Amniotic stem cell (primary cell): ENCODE measurements at regions not wholly inside any gene's neighbourhood (a gene's known extent, or its start where the extent isn't known, plus 50 kb on each side); places are given as distances from the start of the nearest gene placed in this dataset.
"Not testable (repeated sequence)": the region's sequence is repeated elsewhere in the genome, so short reads cannot be mapped to it uniquely, and the experiment has no call there.

Experiments
- DNase-seq: peaks from one replicate; lab custom pipeline; 2025; lab: John Stamatoyannopoulos, UW

DNA sequence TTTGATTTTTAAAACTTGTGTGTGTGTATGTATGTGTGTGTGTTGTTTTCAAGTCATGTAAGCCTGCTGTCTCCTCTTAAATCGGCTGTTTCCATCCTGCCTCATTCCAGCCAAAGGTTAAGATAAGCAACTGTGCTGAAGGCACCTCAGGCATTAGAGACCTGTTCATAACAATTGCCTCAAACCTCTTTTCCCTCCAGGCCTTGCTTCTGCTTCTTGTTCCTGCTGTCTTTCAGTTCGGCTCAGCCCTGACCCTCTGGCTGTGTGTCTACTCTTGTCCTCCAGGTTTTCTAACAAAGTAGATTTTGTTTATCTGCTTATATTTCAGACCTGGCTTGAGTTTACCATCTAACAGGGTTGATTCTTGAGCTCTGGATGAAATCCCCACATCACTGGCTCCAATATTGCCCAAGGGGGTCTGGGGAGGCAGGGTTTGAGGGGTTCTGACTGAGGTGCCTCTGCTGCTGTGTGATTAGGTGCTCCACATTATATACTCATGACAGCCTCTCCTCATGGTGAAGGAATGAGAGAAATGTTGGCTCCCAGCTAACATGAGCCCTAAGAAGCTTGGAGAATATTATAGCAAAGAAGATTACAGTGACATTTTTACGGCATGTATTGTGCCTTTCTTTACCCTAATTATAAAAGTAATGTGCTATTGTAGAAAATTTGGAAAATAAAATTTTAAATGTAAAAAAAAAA lies 229.7 kb upstream of the PIK3R1 start:
- no peak for DNase-seq

DNA sequence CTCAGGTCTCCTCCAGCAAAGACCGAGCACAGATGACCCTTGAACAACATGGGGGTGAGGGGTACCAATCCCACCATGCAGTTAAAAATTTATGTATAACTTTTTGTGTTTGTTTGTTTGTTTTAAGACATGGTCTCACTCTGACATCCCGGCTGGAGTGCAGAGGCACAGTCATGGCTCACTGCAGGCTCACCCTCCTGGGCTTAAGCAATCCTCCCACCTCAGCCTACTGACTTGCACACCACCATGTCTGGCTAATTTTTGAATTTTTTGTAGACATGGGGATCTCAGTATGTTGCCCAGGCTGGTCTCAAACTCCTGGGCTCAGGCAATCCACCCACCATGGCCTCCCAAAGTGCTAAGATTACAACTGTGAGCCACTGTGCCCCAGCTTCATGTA lies 231.0 kb upstream of the PIK3R1 start:
- no peak for DNase-seq

DNA sequence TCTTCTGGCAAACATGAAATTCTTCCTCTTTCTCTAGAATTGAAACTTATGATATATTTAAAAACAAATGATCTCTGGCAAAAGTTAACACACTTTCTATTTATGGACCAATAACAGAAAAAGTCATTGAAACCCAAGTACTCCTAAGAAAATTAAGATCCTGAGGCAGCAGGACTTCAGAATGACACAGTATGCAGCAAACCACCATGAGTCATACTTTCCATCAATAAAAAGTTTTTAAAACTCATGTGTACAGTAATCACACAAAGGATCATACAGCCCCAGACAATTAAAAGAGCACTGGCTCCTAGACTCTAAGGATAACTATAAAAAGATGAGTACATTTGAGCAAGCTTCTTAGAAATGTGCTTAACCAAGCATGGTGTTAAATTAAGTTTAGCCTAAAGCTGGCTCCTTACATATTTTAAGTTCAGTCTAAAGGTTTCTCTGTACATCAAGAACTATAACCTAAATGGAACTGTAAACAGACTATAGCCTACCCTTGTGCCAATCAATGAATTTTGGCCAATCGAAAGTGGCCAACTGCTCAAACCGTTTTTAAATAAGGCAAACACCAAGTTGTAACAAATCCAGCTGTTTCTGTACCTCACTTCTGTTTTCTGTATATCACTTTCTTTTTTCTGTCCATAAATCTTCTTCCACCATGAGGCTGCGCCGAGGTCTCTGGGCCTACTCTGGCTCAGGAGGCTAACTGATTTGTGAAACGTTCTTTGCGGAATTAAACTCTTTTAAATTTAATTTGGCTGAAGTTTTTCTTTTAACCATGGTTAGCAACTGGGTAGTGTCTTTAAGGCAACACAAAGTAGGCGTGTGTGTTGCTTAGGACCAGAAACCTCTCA lies 232.1 kb upstream of the PIK3R1 start:
- peak; percentile 33 for DNase-seq

DNA sequence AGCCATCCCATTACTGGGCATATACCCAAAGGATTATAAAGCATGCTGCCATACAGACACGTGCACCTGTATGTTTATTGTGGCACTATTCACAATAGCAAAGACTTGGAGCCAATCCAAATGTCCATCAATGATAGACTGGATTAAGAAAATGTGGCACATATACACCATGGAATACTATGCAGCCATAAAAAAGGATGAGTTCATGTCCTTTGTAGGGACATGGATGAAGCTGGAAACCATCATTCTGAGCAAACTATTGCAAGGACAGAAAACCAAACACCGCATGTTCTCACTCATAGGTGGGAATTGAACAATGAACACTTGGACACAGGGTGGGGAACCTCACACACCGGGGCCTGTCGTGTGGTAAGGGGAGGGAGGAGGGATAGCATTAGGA lies 233.4 kb upstream of the PIK3R1 start:
- not testable (repeated sequence) for DNase-seq

DNA sequence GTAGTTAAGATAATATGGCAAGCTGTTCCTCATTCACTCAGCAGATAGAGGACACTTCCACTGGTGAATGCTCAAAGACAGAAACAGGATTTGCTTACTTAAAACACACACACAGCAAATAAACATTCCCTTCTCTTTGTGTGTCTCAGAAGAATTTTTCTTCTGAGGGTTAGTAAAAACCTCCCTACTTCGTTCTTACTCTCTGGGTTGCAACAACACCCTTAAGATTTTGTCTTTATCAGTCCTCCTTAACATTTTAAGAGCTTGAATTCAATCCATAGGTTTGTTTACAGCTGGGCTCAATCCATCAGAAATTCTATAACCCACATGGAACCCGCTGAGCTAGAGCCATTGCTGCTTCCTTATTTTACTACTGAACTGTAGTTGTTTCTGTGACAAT lies 237.4 kb upstream of the PIK3R1 start:
- DNase-seq = no peak

DNA sequence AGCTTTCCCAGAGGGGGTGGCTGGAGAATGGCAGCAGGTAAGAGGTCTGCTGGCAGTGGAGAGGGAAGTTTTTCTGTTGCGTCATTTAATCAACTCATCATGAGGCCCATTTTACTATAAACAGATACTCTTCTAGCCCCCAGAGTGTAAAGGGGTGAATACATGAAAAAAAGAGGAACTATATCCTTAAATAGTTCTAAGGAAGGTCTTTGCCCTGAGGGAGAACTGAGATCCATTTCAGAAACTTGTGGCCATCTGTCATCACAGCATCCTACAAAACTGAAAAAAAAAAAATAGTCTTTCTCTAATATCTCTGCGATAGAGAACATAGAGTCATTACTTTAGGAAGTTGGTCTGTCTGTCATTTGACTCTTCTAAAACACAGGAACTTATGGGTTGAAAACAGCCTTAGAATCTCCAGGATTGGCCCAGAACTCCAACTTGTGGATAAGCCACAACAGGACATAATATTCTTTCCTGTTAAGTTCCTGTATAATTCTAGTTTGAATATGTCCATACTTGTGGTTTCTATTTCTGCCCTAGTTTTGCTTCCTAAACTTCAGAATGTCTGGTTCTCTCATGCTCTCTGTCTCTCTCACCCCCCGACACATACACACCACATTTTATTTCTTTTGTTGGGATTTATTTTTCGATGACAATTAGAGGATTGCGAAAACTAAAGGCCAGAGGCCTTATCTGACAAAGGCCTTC lies 238.5 kb upstream of the PIK3R1 start:
- no peak for DNase-seq

DNA sequence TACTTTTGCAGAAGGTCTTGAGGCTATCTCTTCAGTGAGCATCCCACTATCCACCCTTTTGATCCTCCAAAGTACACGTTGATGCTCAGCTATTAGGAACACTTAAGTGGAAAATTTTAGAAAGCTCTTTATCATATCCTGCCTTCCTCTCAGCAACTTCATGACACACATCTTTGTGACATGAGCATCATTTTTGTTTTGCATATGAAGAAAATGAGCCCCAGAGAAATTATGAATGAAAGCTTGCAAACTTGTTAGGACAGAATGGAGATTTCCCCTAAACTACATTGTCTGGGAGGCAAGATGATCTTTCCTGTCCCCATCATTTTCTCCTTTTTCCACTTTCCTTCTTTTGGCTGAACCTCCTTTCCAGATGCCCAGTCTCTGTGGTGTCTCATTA lies 239.4 kb upstream of the PIK3R1 start:
- DNase-seq = no peak

DNA sequence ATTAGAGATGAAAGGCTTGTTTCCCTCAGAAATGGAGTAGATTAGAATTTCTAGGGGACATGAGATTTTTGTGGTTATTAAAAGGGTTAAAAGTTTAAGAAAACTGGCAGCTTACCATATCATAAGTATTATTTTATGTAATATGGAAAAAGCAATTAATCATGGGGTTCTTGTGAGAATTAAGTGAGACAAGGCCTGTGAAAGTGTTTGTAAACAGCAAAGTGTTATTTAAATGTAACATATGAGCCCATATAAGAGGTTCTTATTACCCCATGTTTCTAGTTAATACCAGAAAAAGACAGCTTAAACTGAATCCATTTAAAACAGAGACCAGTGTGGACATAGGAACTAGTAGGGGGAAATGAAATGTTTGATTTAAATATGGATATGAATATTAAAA lies 241.1 kb upstream of the PIK3R1 start:
- DNase-seq = no peak

DNA sequence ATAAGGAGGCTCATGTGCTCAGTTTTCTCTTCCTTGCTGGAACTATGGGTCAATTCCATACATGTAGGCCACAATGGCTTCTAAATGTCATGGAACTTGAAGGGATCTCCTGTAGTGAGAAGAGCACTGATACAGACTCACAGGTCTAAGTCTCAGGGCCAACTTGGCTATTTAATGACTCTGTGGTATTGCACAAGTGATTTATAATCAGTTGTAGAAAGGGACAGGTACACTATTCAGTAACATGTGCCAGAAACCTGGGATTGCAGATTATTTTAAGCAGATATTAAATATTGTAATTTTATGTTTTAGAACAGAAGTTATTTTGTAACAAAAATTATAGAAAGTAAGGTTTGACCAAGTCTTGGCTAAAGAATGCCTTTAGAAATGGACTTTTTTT lies 241.5 kb upstream of the PIK3R1 start:
- no peak for DNase-seq

DNA sequence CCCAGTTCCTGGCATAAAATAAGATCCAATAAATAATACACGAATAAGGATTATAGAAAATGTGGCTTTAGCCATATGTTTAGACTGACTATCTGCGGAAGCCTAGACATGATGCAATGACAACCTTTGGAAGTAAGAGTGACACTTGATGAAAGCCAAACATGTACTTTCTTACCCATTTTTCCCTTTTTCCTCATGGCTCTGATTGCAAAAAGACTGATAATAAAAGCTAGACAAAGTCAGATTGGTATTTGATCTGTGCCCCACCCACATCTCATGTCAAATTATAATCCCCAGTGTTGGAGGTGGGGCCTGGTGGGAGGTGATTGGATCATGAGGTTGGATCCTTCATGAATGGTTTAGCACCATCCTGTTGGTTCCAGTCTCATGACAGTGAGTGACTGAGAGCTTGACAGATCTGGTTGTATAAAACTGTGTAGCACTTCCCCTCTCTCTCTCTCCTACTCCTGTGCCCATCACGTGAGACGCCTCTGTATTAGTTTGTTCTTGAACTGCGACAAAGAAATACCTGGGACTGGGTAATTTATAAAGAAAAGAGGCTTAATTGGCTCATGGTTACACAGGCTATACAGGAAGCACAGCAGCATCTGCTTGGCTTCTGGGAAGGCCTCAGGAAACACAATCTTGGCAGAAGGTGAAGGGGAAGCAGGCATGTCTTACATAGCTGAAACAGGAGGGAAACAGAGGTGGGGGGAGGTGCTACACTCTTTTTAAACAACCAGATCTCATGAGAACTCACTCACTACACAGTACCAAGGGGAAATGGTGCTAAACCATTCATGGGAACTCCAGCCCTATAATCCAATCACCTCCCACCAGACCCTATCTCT lies 243.4 kb upstream of the PIK3R1 start:
- no peak for DNase-seq

DNA sequence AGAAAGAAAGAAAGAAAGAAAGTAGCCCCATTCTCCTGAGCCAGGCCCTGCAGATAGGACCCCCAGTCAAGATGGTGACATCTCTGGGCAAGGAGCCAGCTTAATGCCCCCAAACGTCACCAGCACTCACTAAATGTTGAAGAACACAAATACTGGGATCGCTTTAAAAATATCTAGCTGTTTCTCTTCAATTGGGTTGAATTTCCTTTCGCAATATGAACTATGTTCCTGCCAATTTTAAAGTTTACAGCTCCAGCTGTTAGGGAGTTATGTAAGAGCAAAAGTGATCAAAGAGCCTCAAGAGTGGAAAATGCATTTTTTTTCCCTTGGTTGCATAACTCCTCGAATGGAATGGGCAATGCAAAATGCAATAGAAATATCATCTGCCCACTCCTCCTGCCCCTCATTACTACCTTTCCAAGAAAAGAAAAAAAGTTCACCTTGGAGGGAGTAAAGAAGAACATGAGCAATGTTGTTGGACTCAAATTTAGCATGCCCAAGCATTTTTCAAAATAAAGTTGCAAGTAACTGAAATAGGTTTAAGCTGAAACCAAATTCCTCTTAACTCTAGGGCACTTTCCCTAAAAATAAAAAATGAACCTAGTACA lies 244.2 kb upstream of the PIK3R1 start:
- no peak for DNase-seq

DNA sequence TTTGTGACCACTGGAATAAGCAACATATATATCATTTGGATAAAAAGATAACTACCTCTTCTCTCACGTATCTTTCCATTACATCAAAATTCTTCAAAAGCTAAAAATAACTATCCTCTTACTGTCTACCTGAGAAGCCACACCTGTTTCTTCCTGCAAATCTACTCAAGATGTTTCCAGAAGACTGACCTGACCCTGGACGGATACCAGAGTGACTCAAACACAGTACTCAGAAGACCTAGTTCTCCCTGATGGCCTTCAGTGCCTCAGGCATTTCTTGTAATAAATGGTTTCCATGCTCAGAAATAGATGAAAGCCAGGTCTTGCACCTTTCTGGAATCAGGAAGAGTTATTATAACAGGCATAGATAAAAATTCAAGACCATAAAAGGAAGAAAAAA lies 245.9 kb upstream of the PIK3R1 start:
- no peak for DNase-seq

DNA sequence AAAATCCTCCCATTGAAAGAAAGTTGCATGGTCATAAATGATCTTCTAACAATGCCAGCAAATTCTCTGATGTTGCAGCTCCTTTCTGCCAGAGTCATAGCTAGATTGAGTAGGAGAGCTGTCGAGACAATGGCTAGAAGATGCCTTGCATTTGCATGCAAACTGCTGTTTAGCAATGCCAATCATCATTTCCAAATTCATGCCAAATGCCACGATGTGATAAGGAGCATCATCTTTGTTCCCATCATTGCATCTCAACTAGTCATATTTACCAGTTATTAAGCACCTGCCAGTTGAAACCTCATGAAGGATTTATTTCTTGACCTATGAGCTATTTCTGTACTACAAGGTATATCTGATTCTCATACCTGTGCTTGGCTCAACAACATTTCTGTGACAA lies 246.4 kb upstream of the PIK3R1 start:
- DNase-seq = no peak

DNA sequence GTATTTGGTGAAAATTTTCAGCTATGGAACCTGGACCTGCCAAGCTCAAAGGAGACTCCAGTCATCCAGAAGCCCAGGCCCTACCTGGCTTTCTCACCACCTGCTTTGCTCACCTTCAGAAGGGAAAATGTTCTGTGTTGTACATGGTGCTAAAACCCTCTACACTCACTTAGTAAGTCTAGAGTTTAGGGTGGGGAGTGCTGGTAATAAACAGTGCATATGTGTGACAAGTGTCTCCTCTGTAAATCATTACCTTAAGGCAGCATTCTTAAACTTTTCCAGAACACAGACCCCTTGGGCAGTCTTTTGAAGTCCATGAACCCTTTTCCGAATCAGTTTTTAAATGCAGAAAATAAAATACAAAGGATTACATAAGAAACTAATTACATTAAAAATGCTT lies 248.8 kb upstream of the PIK3R1 start:
- no peak for DNase-seq

DNA sequence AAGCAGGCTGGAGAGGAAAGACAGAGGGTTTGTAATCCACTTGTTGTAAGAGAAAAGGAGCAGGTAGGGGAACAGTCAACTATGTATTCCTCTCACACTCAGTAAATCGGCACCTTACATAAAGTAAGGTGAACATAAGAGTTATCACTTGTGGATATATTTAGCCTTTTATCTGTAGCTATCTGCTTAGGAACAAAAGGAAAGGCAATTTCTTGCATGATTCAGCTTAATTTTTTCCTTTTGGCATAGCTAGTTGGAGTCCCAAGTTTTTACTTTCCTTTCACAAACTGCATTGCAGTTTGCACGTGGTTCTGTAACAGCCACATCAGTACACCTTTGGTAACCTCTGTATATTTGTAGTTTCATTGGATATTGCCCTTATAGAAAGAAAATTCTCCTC lies 250.9 kb upstream of the PIK3R1 start:
- DNase-seq = no peak

DNA sequence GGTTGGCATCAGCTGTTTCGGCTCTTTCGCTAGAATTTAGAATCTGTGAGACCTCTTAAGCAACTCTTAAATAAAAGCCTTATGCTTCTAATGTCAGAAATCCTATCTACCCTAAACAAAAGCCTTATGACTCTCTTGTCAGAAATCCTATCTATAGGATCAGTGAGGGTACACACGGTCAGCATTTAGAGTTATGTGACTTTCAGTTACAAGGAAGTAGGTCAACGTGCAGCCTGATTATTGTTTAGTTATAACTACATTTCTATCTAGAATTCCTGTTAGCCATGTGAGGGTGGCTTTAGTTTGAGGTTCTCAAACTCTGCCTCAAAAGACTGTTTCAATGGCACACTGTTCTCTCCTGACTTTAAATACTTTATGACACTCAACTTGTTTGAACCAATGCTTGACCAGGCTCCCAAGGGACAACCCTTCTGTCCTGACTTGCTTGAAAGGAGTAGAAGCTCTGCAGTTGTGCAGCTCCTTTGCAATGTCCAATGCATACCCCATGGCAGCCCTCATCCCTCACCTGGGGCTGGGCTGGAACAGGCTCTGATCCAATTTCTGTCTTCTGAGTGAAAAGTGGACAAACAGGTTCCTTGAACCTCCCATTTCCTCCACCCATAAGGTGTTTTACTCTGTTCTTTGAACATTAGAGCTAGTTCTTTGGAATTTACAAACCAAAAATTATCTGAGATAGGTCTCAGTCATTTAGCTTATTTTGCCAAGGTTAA lies 251.6 kb upstream of the PIK3R1 start:
- no peak for DNase-seq

DNA sequence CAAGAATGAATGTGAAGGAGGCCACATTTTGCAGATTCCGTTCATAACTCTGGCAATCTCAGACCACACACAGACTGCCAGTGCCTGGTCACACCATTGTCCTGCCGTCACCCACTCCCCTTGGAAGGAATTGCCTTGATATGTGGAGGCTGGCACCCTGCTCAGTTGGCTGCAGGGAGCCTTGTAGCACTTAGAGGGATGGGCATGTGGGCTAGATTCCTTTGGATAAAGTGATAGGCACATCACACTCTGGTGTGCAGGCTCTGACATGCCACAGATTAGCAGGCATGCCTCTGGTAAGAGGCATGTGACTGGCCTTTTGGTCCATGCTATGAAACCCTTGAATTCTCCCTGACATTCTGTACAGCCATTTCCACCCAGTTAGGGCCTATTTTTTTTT lies 254.6 kb upstream of the PIK3R1 start:
- DNase-seq = no peak

DNA sequence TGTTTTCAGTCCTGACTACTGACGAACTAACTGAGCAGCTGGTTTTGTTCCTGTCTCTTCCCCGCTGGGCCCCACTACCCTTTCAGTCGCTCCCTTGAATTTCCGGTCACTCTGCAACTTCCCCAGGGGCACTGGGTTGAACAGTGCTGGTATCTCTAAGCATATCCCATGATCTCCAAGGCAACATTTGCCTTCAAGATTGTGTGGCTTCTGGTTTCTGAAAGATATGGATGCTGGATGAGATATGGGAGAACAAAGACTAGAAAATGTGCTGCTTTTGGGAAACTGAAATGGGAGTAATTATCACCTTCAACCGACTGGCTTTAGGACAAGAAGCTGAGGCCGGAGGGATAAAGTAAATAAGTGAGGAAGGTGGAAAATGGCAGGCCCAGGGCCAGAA lies 258.2 kb upstream of the PIK3R1 start:
- DNase-seq = no peak

DNA sequence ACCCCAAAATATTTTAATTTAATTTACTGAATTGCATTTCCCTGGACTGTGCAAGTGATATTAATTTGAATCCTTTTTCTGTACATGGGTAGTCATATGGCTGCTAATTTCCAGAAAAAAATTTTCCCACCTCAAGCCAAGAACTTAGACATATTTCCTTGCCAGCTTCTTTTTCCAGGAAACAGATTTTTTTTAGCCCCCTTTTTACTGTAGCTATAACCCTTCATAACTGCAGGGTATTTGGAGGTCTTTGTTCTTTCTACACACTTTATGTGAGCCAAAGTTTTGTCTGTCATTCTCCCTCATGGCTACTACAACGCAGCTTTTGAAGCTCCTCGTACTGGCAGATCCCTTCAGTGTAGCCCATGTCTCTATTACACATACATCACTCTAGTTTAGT lies 261.2 kb upstream of the PIK3R1 start:
- DNase-seq = no peak

DNA sequence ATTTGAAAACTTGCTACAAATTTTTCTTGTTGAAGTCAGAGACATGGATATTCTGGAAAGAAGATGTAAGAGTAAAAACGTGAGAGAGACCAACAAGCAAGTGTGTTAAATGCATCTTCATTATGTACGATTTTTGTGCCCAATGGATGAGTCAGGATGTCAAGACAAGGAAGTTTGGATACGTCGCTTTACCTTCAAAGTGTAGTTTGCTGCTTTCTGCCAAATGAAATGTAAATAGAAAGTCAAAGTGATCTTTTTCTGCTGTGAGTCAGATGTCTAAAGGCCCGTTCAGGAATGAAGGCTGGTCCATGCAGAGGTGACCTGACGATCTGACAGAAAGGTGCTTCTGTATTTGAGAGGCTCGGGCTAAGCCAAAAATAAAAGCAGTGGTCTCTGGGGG lies 273.1 kb upstream of the PIK3R1 start:
- DNase-seq = no peak
